ENCODE measurements at regions not wholly inside any gene's neighbourhood (a gene's known extent, or its start where the extent isn't known, plus 50 kb on each side); places are given as distances from the start of the nearest gene placed in this dataset.
A peak's percentile ranks its signal among the peaks of the same experiment; 100 is the strongest.

DNA sequence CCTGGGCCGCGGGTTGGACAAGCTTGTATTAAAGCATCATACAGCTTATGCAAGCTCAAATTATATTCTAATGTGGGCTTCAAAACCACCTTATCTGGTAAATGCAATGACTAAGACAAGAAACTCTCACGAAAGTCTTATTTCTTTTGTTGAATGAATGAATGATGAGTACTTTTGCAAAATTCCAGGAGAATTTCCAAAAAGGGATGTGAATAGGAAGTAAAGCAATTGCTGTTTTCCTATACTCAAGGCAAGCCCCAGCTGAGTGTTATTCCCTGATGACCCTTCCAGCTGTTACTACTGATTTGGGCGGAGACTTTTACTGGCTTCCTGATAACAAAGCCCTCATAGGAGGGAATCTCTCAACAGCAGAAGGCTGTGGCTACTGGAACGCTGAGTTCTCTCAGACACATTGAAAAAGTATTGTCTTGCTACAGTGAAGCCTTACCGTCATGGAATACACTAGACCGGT, 162.8 kb downstream of the SREK1 start:
- no peak for DNase-seq

- DNase-seq, result peak in 1 of 5 experiments; percentile 61
Observed at GRCh38 chr5:66307647-66308241, 163.6 kb downstream of the SREK1 start.

GRCh38 chr5:66312266-66312665, 168.2 kb downstream of the SREK1 start:
- no peak for DNase-seq

GRCh38 chr5:66315784-66316183, 171.7 kb downstream of the SREK1 start:
- no peak for DNase-seq

GRCh38 chr5:66322786-66323528, 178.9 kb downstream of the SREK1 start:
- no peak for DNase-seq

DNA sequence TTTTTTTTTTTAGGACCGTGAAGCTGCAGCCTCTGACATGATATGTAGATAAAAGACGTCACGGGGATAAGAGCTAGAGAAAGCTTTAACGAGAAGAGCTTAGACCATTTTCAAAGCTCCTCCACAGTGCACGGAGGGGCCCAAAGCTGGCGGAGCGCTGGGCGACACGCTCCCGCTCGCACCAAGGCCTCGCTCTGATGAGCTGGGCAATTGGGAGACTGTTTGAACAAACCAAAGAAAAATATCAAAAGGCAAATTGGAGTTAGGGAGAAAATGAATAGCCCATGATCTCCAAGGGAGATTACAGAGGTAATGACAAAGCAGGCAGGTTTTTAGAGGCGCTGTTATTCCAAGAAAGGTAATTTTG, 179.4 kb downstream of the SREK1 start:
- DNase-seq, result no peak

- DNase-seq, result no peak
Observed at GRCh38 chr5:66324357-66324756, 180.3 kb downstream of the SREK1 start.

DNA sequence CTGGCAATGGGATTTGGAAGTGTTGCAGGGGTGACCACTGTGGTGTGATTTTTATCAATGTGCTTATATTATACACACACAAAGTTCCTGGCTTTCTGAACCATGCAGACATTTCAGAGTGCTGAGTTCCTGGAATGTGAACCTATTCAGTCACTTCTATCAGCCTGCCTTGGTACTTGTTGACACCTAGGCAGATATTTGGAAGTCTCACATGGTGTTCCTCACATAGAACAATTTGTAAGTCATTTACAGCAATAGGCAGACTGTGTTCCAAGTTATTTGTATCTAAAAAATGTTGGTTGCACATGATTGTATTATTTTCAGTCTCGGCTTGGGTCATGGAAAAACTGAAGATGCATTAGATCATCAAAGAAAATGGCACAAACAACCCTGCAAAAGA, 182.2 kb downstream of the SREK1 start:
- no peak for DNase-seq

GRCh38 chr5:66327008-66327407, 182.9 kb downstream of the SREK1 start:
- no peak for DNase-seq

- no peak for DNase-seq
Observed at GRCh38 chr5:66329078-66329477, 185.0 kb downstream of the SREK1 start.

GRCh38 chr5:66333192-66333591, 189.1 kb downstream of the SREK1 start:
- no peak for DNase-seq

GRCh38 chr5:66337626-66338226, 193.6 kb downstream of the SREK1 start:
- DNase-seq, result no peak

GRCh38 chr5:66338828-66339227, 194.7 kb downstream of the SREK1 start:
- DNase-seq, result no peak

- DNase-seq, result no peak
Observed at GRCh38 chr5:66339896-66340295, 195.8 kb downstream of the SREK1 start.

GRCh38 chr5:66340786-66341185, 196.7 kb downstream of the SREK1 start:
- DNase-seq, result no peak

DNA sequence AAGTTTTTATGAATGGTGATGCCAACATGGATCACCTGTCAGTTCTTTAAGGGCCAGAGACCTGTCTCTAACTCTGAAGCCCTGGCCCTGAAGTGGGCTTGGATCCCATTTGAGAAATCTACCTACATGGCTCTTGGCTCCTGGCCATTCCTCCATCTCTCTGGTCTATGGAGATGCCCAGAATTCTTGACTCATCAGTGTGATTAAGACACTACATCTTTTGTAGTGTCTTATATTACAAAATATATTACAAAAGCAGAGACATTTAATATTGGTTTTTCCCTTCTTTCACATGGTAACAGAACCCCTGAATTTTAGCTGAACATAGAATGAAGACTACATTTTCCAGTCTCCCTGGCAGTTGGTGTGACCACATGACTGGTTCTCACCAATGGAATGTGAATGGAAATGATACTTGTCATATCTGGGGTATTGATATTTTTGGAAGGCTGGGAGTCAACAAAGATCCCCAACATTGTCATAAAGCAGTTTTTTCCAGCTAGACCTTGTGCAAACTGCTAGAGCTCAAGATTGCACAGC, 198.3 kb downstream of the SREK1 start:
- DNase-seq, result no peak

- DNase-seq, result no peak
Observed at GRCh38 chr5:66343370-66344071, 199.4 kb downstream of the SREK1 start.

- no peak for DNase-seq
Observed at GRCh38 chr5:66344544-66344943, 200.4 kb downstream of the SREK1 start.

- no peak for DNase-seq
Observed at GRCh38 chr5:66345281-66345680, 201.2 kb downstream of the SREK1 start.

DNA sequence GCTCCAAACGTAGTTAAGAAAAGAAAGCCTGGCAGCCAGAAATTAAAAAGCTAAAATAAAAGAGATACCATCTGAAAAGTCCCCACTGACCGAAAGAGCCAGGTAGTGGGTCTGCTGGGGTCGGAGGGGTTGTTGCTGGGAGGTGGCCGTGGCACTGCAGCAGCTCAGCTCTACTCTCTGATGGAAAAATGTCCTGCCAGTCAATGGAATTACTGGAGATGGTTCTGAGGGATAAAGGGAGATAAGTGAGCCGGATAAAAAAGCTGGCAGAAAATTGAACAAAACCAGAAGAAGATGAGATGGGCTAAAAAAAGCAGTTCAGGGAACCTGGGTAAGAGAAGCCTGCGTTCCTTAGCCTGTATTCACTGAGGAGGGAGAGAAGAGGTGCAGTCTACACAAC, 202.8 kb downstream of the SREK1 start:
- DNase-seq, result no peak

- no peak for DNase-seq
Observed at GRCh38 chr5:66348387-66349125, 204.5 kb downstream of the SREK1 start.

GRCh38 chr5:66351813-66352212, 207.7 kb downstream of the SREK1 start:
- DNase-seq, result no peak

GRCh38 chr5:66353186-66353585, 209.1 kb downstream of the SREK1 start:
- DNase-seq, result no peak
